ENCODE measurements at regions not wholly inside any gene's neighbourhood (a gene's known extent, or its start where the extent isn't known, plus 50 kb on each side); places are given as distances from the start of the nearest gene placed in this dataset.

DNA sequence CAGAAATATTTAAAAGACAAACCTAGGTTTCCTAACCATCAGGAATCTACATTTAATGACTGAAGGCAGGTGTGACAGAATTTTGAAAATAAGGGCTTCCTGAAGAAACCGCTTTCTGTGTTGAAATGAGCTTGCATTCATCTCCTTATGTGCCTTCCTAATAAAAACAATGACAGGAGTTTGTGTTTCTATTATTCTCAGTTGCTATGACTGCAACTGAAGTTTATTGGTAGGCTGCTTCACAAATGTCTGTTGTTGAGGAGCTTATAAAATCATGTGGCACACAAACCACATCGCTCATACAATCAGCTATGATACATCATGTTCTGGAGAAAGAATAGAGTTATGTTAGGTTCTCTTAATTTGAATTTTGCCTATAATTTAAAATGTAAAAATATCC, 362.7 kb upstream of the SLC8A1 start:
- DNase-seq, result no peak

GRCh38 chr2:40820319-40820718, 368.4 kb upstream of the SLC8A1 start:
- no peak for DNase-seq

DNA sequence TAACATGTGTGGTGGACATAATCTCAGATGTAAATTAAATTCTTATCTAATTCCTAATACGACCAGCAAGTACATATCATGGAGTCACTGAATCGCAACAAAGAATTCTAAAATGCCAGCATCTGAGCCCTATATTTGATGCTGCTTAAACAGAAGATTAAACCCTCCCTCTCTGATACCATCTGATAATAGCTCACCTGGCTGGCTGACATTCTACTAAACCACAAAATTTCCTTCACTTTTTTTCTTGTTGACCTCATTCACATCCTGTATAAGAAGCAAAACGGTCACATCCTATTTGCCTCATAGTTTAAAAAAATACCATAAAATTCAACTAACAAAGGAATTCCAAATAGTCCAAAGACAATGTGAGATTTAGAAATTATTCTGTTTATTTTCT, 371.6 kb upstream of the SLC8A1 start:
- no peak for DNase-seq

GRCh38 chr2:40824278-40824677, 372.4 kb upstream of the SLC8A1 start:
- no peak for DNase-seq

DNA sequence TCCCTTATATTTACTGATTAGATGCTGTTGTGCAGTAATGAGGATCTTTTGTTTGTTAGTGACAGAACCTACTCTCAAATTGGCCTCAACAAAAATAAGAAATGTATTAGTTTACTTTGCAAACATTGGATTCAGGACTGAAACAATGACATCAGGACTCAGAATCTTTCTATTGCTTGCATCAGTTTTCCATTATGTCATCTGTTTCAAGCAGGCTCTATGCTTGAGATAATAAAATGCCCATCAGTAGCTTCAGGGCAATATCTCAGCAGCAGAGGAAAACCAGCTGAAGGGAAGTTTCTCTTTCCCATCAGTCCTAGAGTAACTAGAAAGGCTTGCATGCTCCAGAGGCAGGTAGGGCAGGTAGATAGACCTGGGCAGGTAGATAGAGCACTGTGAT, 375.5 kb upstream of the SLC8A1 start:
- DNase-seq, result no peak

GRCh38 chr2:40831321-40831873, 379.5 kb upstream of the SLC8A1 start:
- DNase-seq, result no peak

DNA sequence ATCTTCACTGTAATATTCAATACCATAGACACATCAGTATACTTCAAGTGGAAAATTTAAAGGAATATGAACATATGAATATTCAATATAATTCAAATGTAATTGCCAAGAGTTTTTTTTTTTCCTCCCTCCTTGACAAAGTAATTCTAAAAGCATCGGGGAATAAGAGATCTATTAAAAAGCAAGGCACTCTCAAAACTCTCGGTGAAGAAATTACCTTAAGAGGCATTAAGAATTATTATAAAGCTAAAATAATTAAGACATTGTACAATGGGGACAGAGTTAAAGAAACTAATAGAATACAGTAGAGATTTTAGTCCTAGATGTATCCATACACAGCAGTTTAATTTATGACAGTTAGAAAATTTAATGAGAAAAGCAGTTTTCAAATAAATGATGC, 390.0 kb upstream of the SLC8A1 start:
- no peak for DNase-seq

DNA sequence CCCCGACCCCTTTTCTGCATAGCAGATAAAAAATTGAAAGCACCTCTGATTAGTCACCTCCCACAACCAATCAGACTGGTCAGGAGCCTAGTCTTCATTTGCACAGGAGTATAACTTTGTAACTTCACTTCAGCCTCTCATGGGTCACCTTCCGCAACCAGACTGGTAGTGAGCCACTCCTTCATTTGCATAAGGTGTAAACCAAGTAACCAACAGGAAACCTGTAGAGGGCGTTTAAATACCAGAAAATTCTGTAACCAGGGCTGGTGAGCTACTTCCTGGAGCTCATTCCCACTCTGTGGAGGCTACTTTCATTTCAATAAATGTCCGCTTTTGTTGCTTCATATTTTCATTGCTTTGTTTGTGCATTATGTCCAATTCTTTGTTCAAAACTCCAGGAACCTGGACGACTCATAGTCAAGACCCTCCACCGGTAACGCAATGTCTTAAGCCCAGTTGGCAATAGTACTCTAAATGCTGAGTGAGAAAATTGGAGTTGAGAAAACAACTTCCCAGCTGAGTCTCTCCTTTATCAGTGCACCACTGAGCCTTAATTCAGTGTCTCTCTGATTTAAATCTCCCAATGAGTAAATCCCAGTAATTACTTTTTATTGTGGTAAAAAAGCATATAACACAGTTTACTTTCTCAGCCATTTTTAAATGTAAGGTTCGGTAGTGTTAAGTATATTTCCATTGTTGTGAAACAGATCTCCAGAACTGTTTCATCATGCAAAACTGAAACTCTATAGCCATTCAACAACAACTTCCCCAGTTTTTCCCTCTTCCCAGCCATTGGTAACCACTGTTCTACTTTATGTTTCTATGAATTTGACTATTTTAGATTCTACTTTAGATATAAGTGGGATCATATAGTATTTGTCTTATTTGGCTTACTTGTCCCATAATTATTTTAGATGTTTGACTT, 392.7 kb upstream of the SLC8A1 start:
- no peak for DNase-seq

GRCh38 chr2:40851661-40852060, 399.8 kb upstream of the SLC8A1 start:
- DNase-seq, result no peak

- no peak for DNase-seq
Measured at GRCh38 chr2:40859617-40860016, 407.7 kb upstream of the SLC8A1 start.

- no peak for DNase-seq
Measured at GRCh38 chr2:40867829-40868228, 415.9 kb upstream of the SLC8A1 start.

GRCh38 chr2:40872580-40872979, 420.7 kb upstream of the SLC8A1 start:
- DNase-seq, result no peak

DNA sequence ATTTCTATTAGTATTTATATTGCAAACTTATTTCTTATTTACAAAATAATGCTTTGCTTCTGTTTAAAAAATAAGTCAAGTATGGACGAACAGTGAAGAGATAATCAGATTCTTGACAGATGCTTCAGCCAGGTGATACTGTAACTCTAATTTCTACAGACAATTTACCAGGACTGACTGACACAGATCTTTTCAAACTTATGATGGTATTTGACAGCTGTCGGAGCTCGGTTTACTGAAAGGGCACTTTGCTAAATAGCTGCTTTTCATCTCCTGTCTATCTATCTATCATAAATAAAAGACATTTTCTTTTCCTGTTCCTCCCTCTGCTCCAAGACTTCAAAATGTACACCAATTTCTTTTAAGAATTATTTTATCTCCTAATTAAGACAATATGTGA, 422.5 kb upstream of the SLC8A1 start:
- no peak for DNase-seq

GRCh38 chr2:40877734-40878288, 425.9 kb upstream of the SLC8A1 start:
- no peak for DNase-seq

DNA sequence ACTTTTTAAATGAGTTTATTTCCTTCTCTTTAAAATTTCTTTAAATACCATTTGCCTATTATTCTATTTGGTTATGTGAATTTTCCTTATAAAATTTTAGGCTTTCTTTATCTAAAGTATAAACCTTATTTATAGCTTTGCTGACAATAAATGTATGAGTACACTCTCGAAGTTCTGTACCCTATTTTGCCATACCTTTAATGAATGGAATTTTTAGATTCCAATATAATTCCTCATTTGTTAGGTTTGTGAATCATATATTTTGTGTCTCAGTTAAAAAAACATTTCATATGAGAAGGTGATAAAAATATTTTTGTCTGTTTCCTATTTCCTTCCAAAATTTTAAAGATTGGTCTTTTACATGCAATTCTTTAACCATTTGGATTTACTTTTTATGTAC, 427.4 kb upstream of the SLC8A1 start:
- no peak for DNase-seq

GRCh38 chr2:40886100-40886499, 434.2 kb upstream of the SLC8A1 start:
- no peak for DNase-seq

- no peak for DNase-seq
Measured at GRCh38 chr2:40886655-40887054, 434.8 kb upstream of the SLC8A1 start.

GRCh38 chr2:40896358-40896757, 444.5 kb upstream of the SLC8A1 start:
- DNase-seq, result no peak

GRCh38 chr2:40914666-40915065, 462.8 kb upstream of the SLC8A1 start:
- no peak for DNase-seq

DNA sequence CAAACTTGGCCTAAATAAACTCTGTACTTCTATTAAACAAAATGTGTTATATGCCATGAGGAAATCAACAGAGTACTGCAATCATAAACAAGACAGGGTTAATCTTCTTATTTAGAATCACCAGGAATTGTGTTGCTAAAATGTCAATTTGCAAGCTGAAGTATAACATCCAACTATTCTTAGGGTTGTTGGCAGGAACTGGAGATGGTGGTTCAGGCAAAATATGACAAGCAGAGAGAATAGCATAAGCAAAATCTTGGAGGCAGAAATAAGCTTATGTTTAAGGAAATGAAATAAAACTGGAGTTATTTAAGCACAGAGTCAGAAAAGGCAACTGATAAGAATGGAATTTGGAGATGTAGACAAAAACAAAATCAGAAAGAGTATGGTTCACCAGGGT, 463.8 kb upstream of the SLC8A1 start:
- DNase-seq, result no peak

DNA sequence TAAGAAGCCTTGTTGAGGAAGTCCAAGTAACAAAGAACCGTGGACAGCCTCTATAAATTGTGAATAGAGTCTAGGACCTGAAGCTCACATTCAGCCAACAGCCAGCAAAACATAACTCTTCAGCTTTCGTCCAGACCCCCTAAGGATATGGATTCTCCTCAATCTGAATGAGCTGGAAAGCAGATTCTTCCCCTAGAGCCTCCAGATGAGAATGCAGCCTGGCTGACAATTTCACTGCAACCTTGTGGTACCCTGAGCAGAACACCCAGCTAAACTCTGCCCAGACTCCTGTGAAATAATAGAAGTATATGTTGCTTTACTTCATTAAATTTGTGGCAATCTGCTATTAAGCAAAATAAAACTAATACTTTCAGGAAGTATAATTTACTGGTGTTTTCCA, 483.5 kb upstream of the SLC8A1 start:
- no peak for DNase-seq

DNA sequence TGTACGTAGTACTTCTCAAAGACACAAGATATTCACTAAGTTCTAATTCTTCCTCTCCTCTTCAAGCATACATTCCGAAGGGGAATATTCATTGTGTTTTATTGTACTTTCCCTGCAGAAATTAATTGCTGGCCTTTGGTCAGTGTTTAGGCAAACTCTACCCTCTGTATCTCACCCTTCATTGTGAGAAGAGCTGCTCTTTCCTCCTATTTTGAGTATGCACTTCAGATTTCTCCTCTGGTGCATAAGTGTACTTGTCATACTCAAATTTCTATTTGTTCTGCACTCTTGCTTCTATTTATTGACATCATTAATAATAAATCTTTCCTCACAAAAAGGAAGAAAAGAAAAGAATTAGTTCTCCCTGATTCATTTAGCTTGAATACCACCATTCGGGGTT, 485.4 kb upstream of the SLC8A1 start:
- no peak for DNase-seq

DNA sequence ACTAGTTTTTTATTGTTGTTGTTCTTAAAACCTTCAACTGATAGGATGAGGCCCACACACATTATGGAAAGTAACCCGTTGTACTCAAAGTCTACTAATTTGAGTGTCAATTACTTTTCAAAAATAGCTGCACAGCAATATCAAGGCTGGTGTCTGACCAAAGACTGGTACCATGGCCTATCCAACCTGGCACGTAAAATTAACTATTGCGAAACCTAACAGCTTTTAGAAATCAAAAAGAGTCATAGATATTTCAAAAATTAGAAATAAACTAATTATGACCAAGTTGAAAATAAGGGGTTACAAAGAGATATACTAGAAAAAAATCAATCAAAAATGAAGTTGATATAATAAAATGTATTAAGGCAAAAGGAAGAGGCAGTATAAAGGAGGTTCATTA, 501.5 kb upstream of the SLC8A1 start:
- no peak for DNase-seq

DNA sequence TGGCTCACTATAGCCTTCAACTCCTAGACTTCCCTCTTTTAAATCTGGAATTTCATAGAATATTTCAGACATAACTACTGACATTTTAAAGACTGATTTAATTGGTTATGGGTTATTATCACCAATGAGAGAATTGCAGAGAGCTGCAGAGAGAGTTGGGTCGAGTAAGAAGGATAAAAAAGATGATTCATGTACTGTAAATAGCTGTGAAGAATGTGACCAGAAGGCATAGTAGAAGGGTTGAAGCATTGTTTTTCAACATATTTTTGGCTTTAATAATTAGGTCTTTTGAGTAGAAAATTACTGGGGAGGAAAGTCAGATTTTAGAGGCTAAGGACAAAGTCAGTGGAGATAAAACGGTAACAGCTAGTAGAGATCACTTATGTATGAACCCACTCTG, 503.2 kb upstream of the SLC8A1 start:
- DNase-seq, result no peak
